ENCODE measurements at regions not wholly inside any gene's neighbourhood (a gene's known extent, or its start where the extent isn't known, plus 50 kb on each side); places are given as distances from the start of the nearest gene placed in this dataset.

GRCh38 chr1:5554111-5554510, 438.1 kb downstream of the NPHP4 start:
- DNase-seq (ENCODE audit: low spot score) (no peak), ATAC-seq (no peak)
- peaks cover 9% of the 10 kb centered on the region for H3K27me3 Mint-ChIP-seq (ENCODE audit: low read depth)
- H3K4me3 Mint-ChIP-seq: no peak overlapping the region
- no peak for TF ChIP-seq NR1H2 (CRISPR knock-in tag; IDR thresholded peaks at IDR 0.05)
- H3K9me3 Mint-ChIP-seq: peaks cover 93% of the 10 kb centered on the region
- ChIA-PET CTCF (no interaction called here), POLR2A (no interaction called here)
- no peaks in the 10 kb centered on the region for H3K4me1 Mint-ChIP-seq
- no peak overlapping the region for H3K27ac Mint-ChIP-seq
- H3K36me3 Mint-ChIP-seq: peaks cover 80% of the 10 kb centered on the region

GRCh38 chr1:5552787-5553484, 439.3 kb downstream of the NPHP4 start:
- Mint-ChIP-seq H3K9me3 (peaks cover 91% of the 10 kb centered on the region), H3K36me3 (peaks cover 76% of the 10 kb centered on the region), H3K4me1 (no peaks in the 10 kb centered on the region), H3K4me3 (no peak overlapping the region), H3K27me3 (ENCODE audit: low read depth) (peaks cover 9% of the 10 kb centered on the region), H3K27ac (no peak overlapping the region)
- DNase-seq (ENCODE audit: low spot score) (no peak), ATAC-seq (no peak)
- POLR2A ChIA-PET: no interaction called here
- CTCF ChIA-PET: no interaction called here
- TF ChIP-seq NR2C2 (CRISPR knock-in tag; IDR thresholded peaks at IDR 0.05) (no peak), MXD4 (CRISPR knock-in tag; IDR thresholded peaks at IDR 0.05; ENCODE audit: borderline replicate concordance) (no peak), NR1H2 (CRISPR knock-in tag; IDR thresholded peaks at IDR 0.05) (no peak), ZNF232 (CRISPR knock-in tag; IDR thresholded peaks at IDR 0.05) (no peak), PRRX2 (CRISPR knock-in tag; IDR thresholded peaks at IDR 0.05) (no peak), CTCF (IDR thresholded peaks at IDR 0.05) (no peak), AFF4 (CRISPR knock-in tag; IDR thresholded peaks at IDR 0.05; ENCODE audit: borderline replicate concordance) (no peak)

- Mint-ChIP-seq H3K27ac (no peak overlapping the region), H3K4me1 (no peaks in the 10 kb centered on the region), H3K36me3 (peaks cover 73% of the 10 kb centered on the region), H3K27me3 (ENCODE audit: low read depth) (peaks cover 13% of the 10 kb centered on the region), H3K9me3 (peaks cover 91% of the 10 kb centered on the region), H3K4me3 (no peak overlapping the region)
- ChIA-PET POLR2A (no interaction called here), CTCF (no interaction called here)
- ATAC-seq (no peak), DNase-seq (ENCODE audit: low spot score) (no peak)
- no peak for TF ChIP-seq ZBTB43 (CRISPR knock-in tag; IDR thresholded peaks at IDR 0.05)
- TF ChIP-seq RORB (CRISPR knock-in tag; IDR thresholded peaks at IDR 0.05): no peak
- no peak for TF ChIP-seq SMAD3 (CRISPR knock-in tag; IDR thresholded peaks at IDR 0.05; ENCODE audit: borderline replicate concordance)
- no peak for TF ChIP-seq HMGXB4 (CRISPR knock-in tag; IDR thresholded peaks at IDR 0.05)
- no peak for TF ChIP-seq AFF4 (CRISPR knock-in tag; IDR thresholded peaks at IDR 0.05; ENCODE audit: borderline replicate concordance)
- TF ChIP-seq NR2C2 (CRISPR knock-in tag; IDR thresholded peaks at IDR 0.05): no peak
- no peak for TF ChIP-seq RELA (CRISPR knock-in tag; IDR thresholded peaks at IDR 0.05; ENCODE audit: borderline replicate concordance)
- TF ChIP-seq TP53 (CRISPR knock-in tag; IDR thresholded peaks at IDR 0.05): no peak
- no peak for TF ChIP-seq KAT7 (CRISPR knock-in tag; IDR thresholded peaks at IDR 0.05; ENCODE audit: borderline replicate concordance)
- TF ChIP-seq SOX15 (CRISPR knock-in tag; IDR thresholded peaks at IDR 0.05): no peak
- no peak for TF ChIP-seq EMX1 (CRISPR knock-in tag; IDR thresholded peaks at IDR 0.05)
- TF ChIP-seq E2F1 (CRISPR knock-in tag; IDR thresholded peaks at IDR 0.05): no peak
- TF ChIP-seq MXD4 (CRISPR knock-in tag; IDR thresholded peaks at IDR 0.05; ENCODE audit: borderline replicate concordance): no peak
Observed at GRCh38 chr1:5551274-5551975, 440.8 kb downstream of the NPHP4 start.

All from WTC11 (cell line).